OCI-LY1 (cell line): ENCODE measurements at regions not wholly inside any gene's neighbourhood (a gene's known extent, or its start where the extent isn't known, plus 50 kb on each side); places are given as distances from the start of the nearest gene placed in this dataset.

Experiments used
- H2AFZ ChIP-seq: fragments of 200-600 bp; sonication (generic), shearing (Covaris generic); 2 replicates; pipeline ENCODE4 v1.6.0; 2014; ENCODE audit warnings: antibody characterized with exemption, mild to moderate bottlenecking, low read length
- H3F3A ChIP-seq: fragments of 200-600 bp; sonication (generic), shearing (Covaris generic); 2 replicates; pipeline ENCODE4 v1.6.0; 2014; ENCODE audit warnings: mild to moderate bottlenecking, antibody characterized with exemption, low read length, moderate library complexity; ENCODE audit not compliant: insufficient read depth
- H3K27ac ChIP-seq: fragments of 200-600 bp; sonication (generic); 2 replicates; pipeline ENCODE4 v1.5.1; 2014; ENCODE audit warnings: low read length, mixed run types, mild to moderate bottlenecking, low read depth; ENCODE audit not compliant: poor library complexity, severe bottlenecking
- H3K27me3 ChIP-seq: fragments of 200-600 bp; sonication (generic); 2 replicates; pipeline ENCODE4 v1.6.0; 2014; ENCODE audit warnings: antibody characterized with exemption, mild to moderate bottlenecking, low read length, moderate library complexity; ENCODE audit not compliant: insufficient read depth
- H3K36me3 ChIP-seq: fragments of 200-600 bp; sonication (generic); 2 replicates; pipeline ENCODE4 v1.6.1; 2014; ENCODE audit warnings: mild to moderate bottlenecking, antibody characterized with exemption, low read length, moderate library complexity, mixed read lengths; ENCODE audit not compliant: insufficient read depth
- H3K4me1 ChIP-seq: fragments of 200-600 bp; sonication (generic); 2 replicates; pipeline ENCODE4 v1.5.1; 2014; ENCODE audit warnings: mild to moderate bottlenecking, low read length, moderate library complexity; ENCODE audit not compliant: insufficient read depth, severe bottlenecking
- H3K4me2 ChIP-seq: fragments of 200-600 bp; sonication (generic), shearing (Covaris generic); 2 replicates; pipeline ENCODE4 v1.6.1; 2014; ENCODE audit warnings: low read length
- H3K4me3 ChIP-seq: fragments of 200-600 bp; sonication (generic); 2 replicates; pipeline ENCODE4 v1.5.1; 2014; ENCODE audit warnings: low read length, low read depth, mild to moderate bottlenecking, mixed read lengths; ENCODE audit not compliant: poor library complexity, severe bottlenecking
- H3K79me2 ChIP-seq: fragments of 200-600 bp; shearing (Covaris generic); 2 replicates; pipeline ENCODE4 v1.6.1; 2016; ENCODE audit warnings: mixed run types, low read length, mixed read lengths; ENCODE audit not compliant: insufficient read depth
- H3K9ac ChIP-seq: fragments of 200-600 bp; sonication (generic), shearing (Covaris generic); 2 replicates; pipeline ENCODE4 v1.6.1; 2014; ENCODE audit warnings: mild to moderate bottlenecking, low read length, mixed read lengths
- H3K9me2 ChIP-seq: fragments of 200-600 bp; sonication (generic), shearing (Covaris generic); 2 replicates; pipeline ENCODE4 v1.6.1; 2014; ENCODE audit warnings: low read depth, mild to moderate bottlenecking, low read length, mixed read lengths
- H3K9me3 ChIP-seq: fragments of 200-600 bp; shearing (Covaris generic); 2 replicates; pipeline ENCODE4 v1.6.1; 2014; ENCODE audit warnings: low read length, mixed read lengths
- H4K20me1 ChIP-seq: fragments of 200-600 bp; sonication (generic), shearing (Covaris generic); 2 replicates; pipeline ENCODE4 v1.6.0; 2016; ENCODE audit warnings: mild to moderate bottlenecking, low read length; ENCODE audit not compliant: insufficient read depth
- EZH2 ChIP-seq: fragments of 200-600 bp; sonication (generic), shearing (Covaris generic); IDR thresholded peaks from 2 replicates; pipeline ENCODE4 v1.8.0; 2017; ENCODE audit warnings: borderline replicate concordance, mixed run types, mild to moderate bottlenecking, antibody characterized with exemption, low read length, moderate library complexity, mixed read lengths
- TF ChIP-seq, protein P1 (sequence below): fragments of 200-600 bp; sonication (generic), shearing (Covaris generic); IDR thresholded peaks from 2 replicates; pipeline ENCODE4 v1.5.1; 2017; ENCODE audit warnings: mild to moderate bottlenecking, antibody characterized with exemption, low read length, moderate library complexity, mixed read lengths

DNA sequence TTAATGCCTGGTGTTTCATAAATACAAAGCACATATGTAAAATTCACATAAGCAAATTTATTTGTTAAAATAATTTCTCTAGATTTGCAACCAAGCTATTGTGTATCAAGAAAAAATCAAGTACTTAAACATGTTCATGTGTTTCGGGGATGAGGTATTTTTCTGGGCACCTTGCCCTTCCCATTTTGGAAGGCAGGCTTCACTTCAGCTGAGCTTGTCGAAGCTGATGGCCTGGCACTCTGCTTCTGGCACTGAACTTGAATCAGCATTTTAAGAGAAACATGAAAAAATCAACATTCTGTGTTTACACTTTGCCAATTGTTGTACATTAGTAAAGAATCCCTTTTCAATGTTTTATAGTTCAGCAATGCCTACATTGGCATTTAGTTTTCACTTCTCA, 179.1 kb upstream of the STEAP4 start:
- no peaks in the 10 kb centered on the region for H3K4me1 ChIP-seq
- H3K9me3 ChIP-seq, result no peaks in the 10 kb centered on the region
- H4K20me1 ChIP-seq, result no peaks in the 10 kb centered on the region
- H3K4me3 ChIP-seq, result no peak overlapping the region
- no peaks in the 10 kb centered on the region for H3K27me3 ChIP-seq
- H2AFZ ChIP-seq, result no peak overlapping the region
- H3F3A ChIP-seq, result no peaks in the 10 kb centered on the region
- H3K79me2 ChIP-seq, result no peaks in the 10 kb centered on the region
- H3K9ac ChIP-seq, result no peak overlapping the region
- no peaks in the 10 kb centered on the region for H3K9me2 ChIP-seq
- no peak for TF ChIP-seq EZH2
- TF ChIP-seq, protein P1, sequence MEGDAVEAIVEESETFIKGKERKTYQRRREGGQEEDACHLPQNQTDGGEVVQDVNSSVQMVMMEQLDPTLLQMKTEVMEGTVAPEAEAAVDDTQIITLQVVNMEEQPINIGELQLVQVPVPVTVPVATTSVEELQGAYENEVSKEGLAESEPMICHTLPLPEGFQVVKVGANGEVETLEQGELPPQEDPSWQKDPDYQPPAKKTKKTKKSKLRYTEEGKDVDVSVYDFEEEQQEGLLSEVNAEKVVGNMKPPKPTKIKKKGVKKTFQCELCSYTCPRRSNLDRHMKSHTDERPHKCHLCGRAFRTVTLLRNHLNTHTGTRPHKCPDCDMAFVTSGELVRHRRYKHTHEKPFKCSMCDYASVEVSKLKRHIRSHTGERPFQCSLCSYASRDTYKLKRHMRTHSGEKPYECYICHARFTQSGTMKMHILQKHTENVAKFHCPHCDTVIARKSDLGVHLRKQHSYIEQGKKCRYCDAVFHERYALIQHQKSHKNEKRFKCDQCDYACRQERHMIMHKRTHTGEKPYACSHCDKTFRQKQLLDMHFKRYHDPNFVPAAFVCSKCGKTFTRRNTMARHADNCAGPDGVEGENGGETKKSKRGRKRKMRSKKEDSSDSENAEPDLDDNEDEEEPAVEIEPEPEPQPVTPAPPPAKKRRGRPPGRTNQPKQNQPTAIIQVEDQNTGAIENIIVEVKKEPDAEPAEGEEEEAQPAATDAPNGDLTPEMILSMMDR, result no peak
- H3K36me3 ChIP-seq, result no peaks in the 10 kb centered on the region
- H3K27ac ChIP-seq, result no peak overlapping the region
- no peak overlapping the region for H3K4me2 ChIP-seq

DNA sequence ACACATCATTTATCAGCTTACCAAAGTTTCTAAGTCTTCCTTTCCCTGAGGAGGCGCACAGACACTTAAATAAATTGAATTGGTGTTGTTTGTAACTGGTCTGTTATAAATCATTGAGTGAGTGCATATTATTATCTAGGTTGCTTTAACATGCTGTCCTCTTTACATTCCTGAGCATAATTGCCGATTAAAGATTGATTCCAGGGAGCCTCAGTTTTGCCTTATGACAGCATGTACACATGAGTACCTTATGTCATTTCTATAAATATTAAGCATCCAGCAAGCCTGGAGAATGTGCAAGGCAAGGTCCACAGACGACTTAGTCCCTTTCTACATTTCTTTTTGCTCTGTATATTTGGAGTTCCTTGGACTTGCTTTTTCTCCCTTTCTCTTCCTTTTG, 177.9 kb upstream of the STEAP4 start:
- H3K4me1 ChIP-seq, result no peaks in the 10 kb centered on the region
- no peaks in the 10 kb centered on the region for H4K20me1 ChIP-seq
- no peaks in the 10 kb centered on the region for H3K9me2 ChIP-seq
- no peak overlapping the region for H3K27ac ChIP-seq
- H3K9ac ChIP-seq, result no peak overlapping the region
- H3K9me3 ChIP-seq, result no peaks in the 10 kb centered on the region
- no peak overlapping the region for H3K4me3 ChIP-seq
- H3K4me2 ChIP-seq, result no peak overlapping the region
- no peak overlapping the region for H2AFZ ChIP-seq
- H3K79me2 ChIP-seq, result no peaks in the 10 kb centered on the region
- no peaks in the 10 kb centered on the region for H3K27me3 ChIP-seq
- TF ChIP-seq, protein P1, result no peak
- TF ChIP-seq EZH2, result no peak
- H3K36me3 ChIP-seq, result no peaks in the 10 kb centered on the region
- H3F3A ChIP-seq, result no peaks in the 10 kb centered on the region

DNA sequence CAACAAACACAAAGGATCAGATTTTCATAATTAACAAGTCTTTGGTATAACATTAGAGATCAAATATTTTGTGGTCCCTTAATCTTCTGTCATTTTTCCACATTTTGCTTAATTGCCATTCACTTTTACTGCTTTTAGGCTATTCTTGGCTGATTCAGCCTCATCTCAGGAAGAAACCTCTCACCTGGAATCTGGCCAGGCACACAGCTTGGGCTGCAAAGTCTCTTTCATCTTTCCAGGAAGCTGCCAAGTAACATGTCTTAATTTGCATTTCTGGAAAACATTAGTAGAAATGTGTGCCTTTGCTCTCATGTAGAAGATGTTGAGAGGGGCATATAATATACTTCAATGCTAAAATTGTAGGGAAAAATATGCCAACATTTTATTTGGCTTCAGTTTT, 174.2 kb upstream of the STEAP4 start:
- no peaks in the 10 kb centered on the region for H3K4me1 ChIP-seq

More for the DNA sequence above, 174.2 kb upstream of the STEAP4 start:
- no peak overlapping the region for H3K9ac ChIP-seq
- no peak overlapping the region for H3K4me3 ChIP-seq
- no peaks in the 10 kb centered on the region for H3K9me3 ChIP-seq
- H3F3A ChIP-seq, result no peaks in the 10 kb centered on the region
- no peaks in the 10 kb centered on the region for H3K79me2 ChIP-seq
- H3K36me3 ChIP-seq, result no peaks in the 10 kb centered on the region
- no peak overlapping the region for H2AFZ ChIP-seq
- no peaks in the 10 kb centered on the region for H4K20me1 ChIP-seq
- TF ChIP-seq, protein P1, result no peak
- no peak for TF ChIP-seq EZH2
- H3K27me3 ChIP-seq, result no peaks in the 10 kb centered on the region
- no peak overlapping the region for H3K27ac ChIP-seq
- H3K4me2 ChIP-seq, result no peak overlapping the region
- no peaks in the 10 kb centered on the region for H3K9me2 ChIP-seq
